Keratinocyte (primary cell): ENCODE measurements at regions not wholly inside any gene's neighbourhood (a gene's known extent, or its start where the extent isn't known, plus 50 kb on each side); places are given as distances from the start of the nearest gene placed in this dataset.

ENCODE experiments used
- DNase-seq: peaks from one replicate; pipeline ENCODE4 v3.0.0-alpha.2; 2011; ENCODE audit warnings: low read depth, missing footprints, low spot score
- FAIRE-seq: peaks from 2 replicates; lab custom pipeline; 2011; peaks lifted over from hg19 to GRCh38; lab: Jason Lieb, UNC
- H2AFZ ChIP-seq: 2 replicates; pipeline ENCODE4 v1.6.0; 2012; ENCODE audit warnings: low read length, control low read depth, inconsistent platforms; ENCODE audit not compliant: control insufficient read depth
- H3K27ac ChIP-seq: 2 replicates; pipeline ENCODE4 v1.5.1; 2011; ENCODE audit warnings: low read length; ENCODE audit not compliant: control insufficient read depth, insufficient read depth
- H3K27me3 ChIP-seq: 3 replicates; pipeline ENCODE4 v1.6.0; 2011; ENCODE audit warnings: low read length; ENCODE audit not compliant: control insufficient read depth, insufficient read depth; ENCODE audit errors: extremely low read depth
- H3K36me3 ChIP-seq, 2 experiments: 2 replicates in 1 of 2; 3 replicates in 1 of 2; pipeline ENCODE4 v1.5.1; 2011; ENCODE audit warnings: low read length in 2 of 2, mild to moderate bottlenecking in 1 of 2; ENCODE audit not compliant: control insufficient read depth in 2 of 2, insufficient read depth in 2 of 2; ENCODE audit errors: extremely low read depth in 1 of 2
- H3K4me1 ChIP-seq: 3 replicates; pipeline ENCODE4 v1.5.1; 2011; ENCODE audit warnings: low read length; ENCODE audit not compliant: control insufficient read depth, insufficient read depth; ENCODE audit errors: extremely low read depth
- H3K4me2 ChIP-seq: 3 replicates; pipeline ENCODE4 v1.6.0; 2011; ENCODE audit warnings: low read depth, low read length; ENCODE audit not compliant: control insufficient read depth, insufficient read depth; ENCODE audit errors: extremely low read depth
- H3K4me3 ChIP-seq, 3 experiments: fragments of 200-600 bp in 1 of 3; sonication (generic) in 1 of 3; 2 replicates in 2 of 3; 3 replicates in 1 of 3; pipeline ENCODE4 v1.5.1; 2011 to 2016; ENCODE audit warnings: low read length in 3 of 3, mild to moderate bottlenecking in 3 of 3, control low read depth in 2 of 3, inconsistent platforms in 1 of 3, low read depth in 1 of 3, mixed read lengths in 1 of 3, mixed run types in 1 of 3, moderate library complexity in 1 of 3; ENCODE audit not compliant: control insufficient read depth in 2 of 3, insufficient read depth in 2 of 3; ENCODE audit errors: extremely low read depth in 1 of 3
- H3K79me2 ChIP-seq: 2 replicates; pipeline ENCODE4 v1.6.0; 2012; ENCODE audit warnings: low read length; ENCODE audit not compliant: control insufficient read depth, insufficient read depth
- H3K9ac ChIP-seq: 3 replicates; pipeline ENCODE4 v1.6.0; 2011; ENCODE audit warnings: low read length; ENCODE audit not compliant: control insufficient read depth, insufficient read depth; ENCODE audit errors: extremely low read depth
- H3K9me1 ChIP-seq: 3 replicates; pipeline ENCODE4 v1.6.0; 2011; ENCODE audit warnings: low read length; ENCODE audit not compliant: control insufficient read depth, insufficient read depth; ENCODE audit errors: extremely low read depth
- H3K9me3 ChIP-seq: 2 replicates; pipeline ENCODE4 v1.5.1; 2012; ENCODE audit warnings: low read depth, low read length; ENCODE audit not compliant: control insufficient read depth
- H4K20me1 ChIP-seq: 3 replicates; pipeline ENCODE4 v1.6.0; 2011; ENCODE audit warnings: low read length; ENCODE audit not compliant: control insufficient read depth, insufficient read depth; ENCODE audit errors: extremely low read depth
- EZH2 ChIP-seq: IDR thresholded peaks from one replicate; pipeline ENCODE4 v1.6.1; 2012; ENCODE audit warnings: inconsistent platforms, mild to moderate bottlenecking, low read length, moderate library complexity
- dilution Hi-C: fragments of 300-500 bp; cut with MboI; formaldehyde crosslinking; loops from one replicate; pipeline ENCODE4 v1.7.0; 2020; ENCODE audit warnings: low sequenced_read_pairs; ENCODE audit not compliant: extremely low pct_ligation_motif_present
- TF ChIP-seq, protein P1 (sequence below), 3 experiments: IDR thresholded peaks in 1 of 3; conservative IDR thresholded peaks in 1 of 3; optimal IDR thresholded peaks in 1 of 3; 2 replicates in 2 of 3; 3 replicates in 1 of 3; pipeline versions ENCODE3 to v1.5.1; 2011; ENCODE audit warnings: low read length in 3 of 3, mild to moderate bottlenecking in 3 of 3, moderate library complexity in 2 of 3, control low read depth in 1 of 3, inconsistent platforms in 1 of 3; ENCODE audit not compliant: insufficient read depth in 2 of 3; ENCODE audit errors: extremely low read depth in 1 of 3

DNA sequence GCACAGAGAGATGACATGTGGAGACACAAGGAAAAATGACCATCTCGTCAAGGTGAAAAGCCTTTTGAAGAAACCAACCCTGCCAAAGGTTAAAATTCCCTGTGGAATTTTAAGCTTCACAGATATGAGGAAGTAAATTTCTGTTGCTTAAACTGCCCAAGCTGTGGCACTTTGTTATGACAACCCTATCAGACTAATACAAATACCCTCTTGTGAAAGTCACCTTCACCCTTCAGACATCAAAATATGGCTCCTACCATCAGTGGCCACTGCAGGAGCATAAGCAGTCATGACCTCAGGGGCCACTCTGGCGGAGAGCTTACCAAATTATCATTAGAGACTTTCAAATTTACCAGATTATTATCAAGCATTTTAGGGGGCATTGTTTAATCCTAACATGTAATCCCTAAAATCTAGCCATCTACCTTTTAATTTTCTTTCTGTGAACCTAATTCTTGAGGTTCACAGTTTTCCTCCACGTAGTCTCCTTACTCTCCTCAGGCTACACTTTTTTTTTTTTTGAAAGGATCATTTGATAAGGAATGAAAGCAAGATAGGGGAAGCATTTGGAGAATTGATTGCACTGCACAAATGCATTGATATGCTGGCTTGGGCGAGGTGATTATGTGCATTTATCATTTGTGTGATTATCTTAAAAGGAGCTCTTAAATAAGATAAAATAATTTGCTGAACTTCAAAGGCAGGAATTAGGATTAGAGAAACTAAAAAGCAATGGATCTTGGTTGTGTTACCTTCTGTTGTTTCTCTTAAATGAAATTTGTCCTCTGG lies 90.3 kb downstream of the TMEM168 start:
- Histone ChIP-seq H2AFZ (no peak overlapping the region), H3K9ac (no peak overlapping the region), H3K4me2 (no peak overlapping the region), H4K20me1 (no peaks in the 10 kb centered on the region), H3K27me3 (no peaks in the 10 kb centered on the region), H3K9me1 (no peaks in the 10 kb centered on the region), H3K4me3 (no peak overlapping the region), H3K4me1 (no peaks in the 10 kb centered on the region), H3K79me2 (no peaks in the 10 kb centered on the region), H3K27ac (no peak overlapping the region), H3K9me3 (no peaks in the 10 kb centered on the region), H3K36me3 (no peaks in the 10 kb centered on the region)
- DNase-seq (no peak), FAIRE-seq (no peak)
- dilution Hi-C loops: no loop called here
- TF ChIP-seq, protein P1, sequence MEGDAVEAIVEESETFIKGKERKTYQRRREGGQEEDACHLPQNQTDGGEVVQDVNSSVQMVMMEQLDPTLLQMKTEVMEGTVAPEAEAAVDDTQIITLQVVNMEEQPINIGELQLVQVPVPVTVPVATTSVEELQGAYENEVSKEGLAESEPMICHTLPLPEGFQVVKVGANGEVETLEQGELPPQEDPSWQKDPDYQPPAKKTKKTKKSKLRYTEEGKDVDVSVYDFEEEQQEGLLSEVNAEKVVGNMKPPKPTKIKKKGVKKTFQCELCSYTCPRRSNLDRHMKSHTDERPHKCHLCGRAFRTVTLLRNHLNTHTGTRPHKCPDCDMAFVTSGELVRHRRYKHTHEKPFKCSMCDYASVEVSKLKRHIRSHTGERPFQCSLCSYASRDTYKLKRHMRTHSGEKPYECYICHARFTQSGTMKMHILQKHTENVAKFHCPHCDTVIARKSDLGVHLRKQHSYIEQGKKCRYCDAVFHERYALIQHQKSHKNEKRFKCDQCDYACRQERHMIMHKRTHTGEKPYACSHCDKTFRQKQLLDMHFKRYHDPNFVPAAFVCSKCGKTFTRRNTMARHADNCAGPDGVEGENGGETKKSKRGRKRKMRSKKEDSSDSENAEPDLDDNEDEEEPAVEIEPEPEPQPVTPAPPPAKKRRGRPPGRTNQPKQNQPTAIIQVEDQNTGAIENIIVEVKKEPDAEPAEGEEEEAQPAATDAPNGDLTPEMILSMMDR (optimal IDR thresholded peaks at IDR 0.05 in 1 of 3, IDR thresholded peaks at IDR 0.05 in 1 of 3, conservative IDR thresholded peaks at IDR 0.05 in 1 of 3; ENCODE audit: extremely low read depth in 1 of 3, insufficient read depth in 2 of 3, low read length in 3 of 3): no peak
- TF ChIP-seq EZH2: no peak

DNA sequence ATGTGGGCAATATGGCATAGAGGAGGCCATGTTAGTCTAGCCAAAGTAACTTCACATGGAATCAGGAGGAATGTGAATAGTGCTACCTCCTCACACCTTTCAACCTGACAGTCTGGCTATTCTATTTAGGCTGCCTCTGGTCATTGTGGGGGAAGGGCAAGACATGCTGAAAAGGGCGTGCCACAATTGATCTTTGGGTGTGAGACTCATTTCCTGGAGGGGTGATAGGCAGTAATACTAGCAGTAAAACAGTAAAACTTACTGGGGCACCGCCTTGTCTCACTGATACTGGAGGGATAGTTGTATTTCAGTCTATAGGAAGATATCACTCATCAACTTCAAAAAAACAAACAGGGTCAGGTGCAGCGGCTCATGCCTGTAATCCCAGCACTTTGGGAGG lies 88.7 kb downstream of the TMEM168 start:
- Histone ChIP-seq H3K79me2 (no peaks in the 10 kb centered on the region), H3K27me3 (no peaks in the 10 kb centered on the region), H2AFZ (no peak overlapping the region), H3K9ac (no peak overlapping the region), H3K9me1 (no peaks in the 10 kb centered on the region), H3K27ac (no peak overlapping the region), H3K4me3 (no peak overlapping the region), H3K4me2 (no peak overlapping the region), H3K36me3 (no peaks in the 10 kb centered on the region), H4K20me1 (no peaks in the 10 kb centered on the region), H3K4me1 (no peaks in the 10 kb centered on the region), H3K9me3 (no peaks in the 10 kb centered on the region)
- FAIRE-seq (no peak), DNase-seq (no peak)
- no peak for TF ChIP-seq EZH2
- dilution Hi-C loops: no loop called here

- Histone ChIP-seq H3K36me3 (no peaks in the 10 kb centered on the region), H3K79me2 (no peaks in the 10 kb centered on the region), H3K9me3 (no peaks in the 10 kb centered on the region), H3K4me3 (no peak overlapping the region), H3K4me2 (no peak overlapping the region), H3K9me1 (no peaks in the 10 kb centered on the region), H3K9ac (no peak overlapping the region), H2AFZ (no peak overlapping the region), H3K4me1 (no peaks in the 10 kb centered on the region), H3K27me3 (no peaks in the 10 kb centered on the region), H4K20me1 (no peaks in the 10 kb centered on the region), H3K27ac (no peak overlapping the region)
- TF ChIP-seq EZH2: no peak
- TF ChIP-seq, protein P1 (optimal IDR thresholded peaks at IDR 0.05 in 1 of 3, IDR thresholded peaks at IDR 0.05 in 1 of 3, conservative IDR thresholded peaks at IDR 0.05 in 1 of 3; ENCODE audit: extremely low read depth in 1 of 3, insufficient read depth in 2 of 3, low read length in 3 of 3): no peak
- DNase-seq (no peak), FAIRE-seq (no peak)
- dilution Hi-C loops: no loop called here
These were observed 82.5 kb downstream of the TMEM168 start for GRCh38 chr7:112707655-112708054.
